ENCODE measurements at regions not wholly inside any gene's neighbourhood (a gene's known extent, or its start where the extent isn't known, plus 50 kb on each side); places are given as distances from the start of the nearest gene placed in this dataset.

DNA sequence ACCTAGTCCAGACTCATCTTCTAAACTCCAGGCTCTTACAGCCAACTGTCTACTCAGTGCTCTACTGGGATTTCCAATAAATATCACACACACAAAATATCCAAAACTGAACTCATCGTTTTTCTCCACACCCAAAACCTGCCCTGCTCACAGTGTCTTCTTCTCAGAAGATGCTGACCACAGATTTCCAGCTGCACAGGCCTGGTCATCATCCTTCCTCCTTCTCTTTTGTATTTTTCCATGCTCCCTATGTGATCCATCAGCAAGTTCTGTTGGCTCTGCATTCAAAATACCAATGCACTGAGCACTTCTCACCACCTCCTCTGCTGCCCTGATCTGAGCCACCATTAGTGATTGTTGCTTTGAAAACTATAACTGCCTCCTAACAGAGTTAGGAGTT lies 159.5 kb upstream of the KAZN start:
- TF ChIP-seq, protein P1, sequence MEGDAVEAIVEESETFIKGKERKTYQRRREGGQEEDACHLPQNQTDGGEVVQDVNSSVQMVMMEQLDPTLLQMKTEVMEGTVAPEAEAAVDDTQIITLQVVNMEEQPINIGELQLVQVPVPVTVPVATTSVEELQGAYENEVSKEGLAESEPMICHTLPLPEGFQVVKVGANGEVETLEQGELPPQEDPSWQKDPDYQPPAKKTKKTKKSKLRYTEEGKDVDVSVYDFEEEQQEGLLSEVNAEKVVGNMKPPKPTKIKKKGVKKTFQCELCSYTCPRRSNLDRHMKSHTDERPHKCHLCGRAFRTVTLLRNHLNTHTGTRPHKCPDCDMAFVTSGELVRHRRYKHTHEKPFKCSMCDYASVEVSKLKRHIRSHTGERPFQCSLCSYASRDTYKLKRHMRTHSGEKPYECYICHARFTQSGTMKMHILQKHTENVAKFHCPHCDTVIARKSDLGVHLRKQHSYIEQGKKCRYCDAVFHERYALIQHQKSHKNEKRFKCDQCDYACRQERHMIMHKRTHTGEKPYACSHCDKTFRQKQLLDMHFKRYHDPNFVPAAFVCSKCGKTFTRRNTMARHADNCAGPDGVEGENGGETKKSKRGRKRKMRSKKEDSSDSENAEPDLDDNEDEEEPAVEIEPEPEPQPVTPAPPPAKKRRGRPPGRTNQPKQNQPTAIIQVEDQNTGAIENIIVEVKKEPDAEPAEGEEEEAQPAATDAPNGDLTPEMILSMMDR (IDR thresholded peaks at IDR 0.05), result no peak
- TF ChIP-seq EP300 (IDR thresholded peaks at IDR 0.05; ENCODE audit: low read depth), result no peak
